Liver (tissue), 8 donors: ENCODE measurements at regions not wholly inside any gene's neighbourhood (a gene's known extent, or its start where the extent isn't known, plus 50 kb on each side); places are given as distances from the start of the nearest gene placed in this dataset.

Source experiments
- DNase-seq: peaks from one replicate; pipeline ENCODE4 v3.0.0-alpha.2; 2017; ENCODE audit warnings: low spot score
- H3K27ac ChIP-seq, 2 donors: one replicate each; pipeline ENCODE4 v1.7.0; 2013; ENCODE audit warnings: inconsistent platforms in 2 of 2, low read length in 2 of 2, control low read depth in 1 of 2, low read depth in 1 of 2, mild to moderate bottlenecking in 1 of 2
- H3K27me3 ChIP-seq, 4 donors: one replicate each; pipeline versions ENCODE4 v1.6.1 to v1.7.0; 2013; ENCODE audit warnings: low read length in 3 of 4, inconsistent platforms in 1 of 4, mild to moderate bottlenecking in 1 of 4, moderate library complexity in 1 of 4; ENCODE audit not compliant: control insufficient read depth in 4 of 4, insufficient read depth in 4 of 4
- H3K36me3 ChIP-seq, 4 donors: one replicate each; pipeline versions ENCODE4 v1.6.1 to v1.7.0; 2013; ENCODE audit warnings: low read length in 3 of 4, mild to moderate bottlenecking in 3 of 4, low read depth in 1 of 4, moderate library complexity in 1 of 4; ENCODE audit not compliant: control insufficient read depth in 4 of 4, insufficient read depth in 3 of 4
- H3K4me1 ChIP-seq, 4 donors: one replicate each; pipeline versions ENCODE4 v1.6.1 to v1.7.0; 2013; ENCODE audit warnings: low read length in 3 of 4, mild to moderate bottlenecking in 3 of 4, moderate library complexity in 1 of 4; ENCODE audit not compliant: control insufficient read depth in 4 of 4, insufficient read depth in 4 of 4
- H3K4me3 ChIP-seq, 3 donors: one replicate each; pipeline versions ENCODE4 v1.6.1 to v1.7.0; 2013; ENCODE audit warnings: low read length in 3 of 3, control low read depth in 1 of 3, low read depth in 1 of 3, mild to moderate bottlenecking in 1 of 3
- H3K9ac ChIP-seq, 2 donors: one replicate each; pipeline ENCODE4 v1.7.0; 2013; ENCODE audit warnings: low read length in 2 of 2, mild to moderate bottlenecking in 2 of 2, moderate library complexity in 2 of 2, control low read depth in 1 of 2, low read depth in 1 of 2
- H3K9me3 ChIP-seq, 4 donors: one replicate each; pipeline versions ENCODE4 v1.6.1 to v1.7.0; 2013; ENCODE audit warnings: low read length in 3 of 4; ENCODE audit not compliant: control insufficient read depth in 4 of 4
- ATF3 ChIP-seq: IDR thresholded peaks from 2 replicates; pipeline ENCODE4 v1.6.1; 2016; ENCODE audit warnings: antibody characterized with exemption
- CTCF ChIP-seq: fragments of 150-350 bp; IDR thresholded peaks from 2 replicates; pipeline ENCODE4 v1.5.1; 2017; ENCODE audit warnings: improper control_type of control experiment, low read depth, low read length; ENCODE audit not compliant: missing input control
- EGR1 ChIP-seq, 2 donors: IDR thresholded peaks; 2 replicates each; pipeline ENCODE4 v1.6.1; 2016 to 2018; ENCODE audit warnings: antibody characterized with exemption in 2 of 2, low read depth in 2 of 2
- FOXA2 ChIP-seq: IDR thresholded peaks from 2 replicates; pipeline ENCODE4 v1.6.1; 2016; ENCODE audit warnings: antibody characterized with exemption
- GABPA ChIP-seq, 2 donors: IDR thresholded peaks in 1 of 2; conservative IDR thresholded peaks in 1 of 2; 2 replicates each; pipeline ENCODE4 v1.6.1; 2016; ENCODE audit warnings: antibody characterized with exemption in 2 of 2, mild to moderate bottlenecking in 1 of 2, moderate library complexity in 1 of 2
- HNF4A ChIP-seq, 2 donors: conservative IDR thresholded peaks; 2 replicates each; pipeline ENCODE4 v1.6.1; 2016; ENCODE audit warnings: antibody characterized with exemption in 2 of 2, mild to moderate bottlenecking in 2 of 2
- HNF4G ChIP-seq: IDR thresholded peaks from 2 replicates; pipeline ENCODE4 v1.6.1; 2016; ENCODE audit warnings: antibody characterized with exemption
- JUND ChIP-seq, 2 donors: IDR thresholded peaks; 2 replicates each; pipeline ENCODE4 v1.6.1; 2016; ENCODE audit warnings: antibody characterized with exemption in 2 of 2
- MAX ChIP-seq: IDR thresholded peaks from 2 replicates; pipeline ENCODE4 v1.6.1; 2016; ENCODE audit warnings: antibody characterized with exemption
- NR2F2 ChIP-seq: IDR thresholded peaks from 2 replicates; pipeline ENCODE4 v1.6.1; 2016; ENCODE audit warnings: antibody characterized with exemption
- RAD21 ChIP-seq, 2 donors: IDR thresholded peaks; 2 replicates each; pipeline ENCODE4 v1.6.1; 2016; ENCODE audit warnings: antibody characterized with exemption in 2 of 2, mild to moderate bottlenecking in 2 of 2
- REST ChIP-seq: IDR thresholded peaks from 2 replicates; pipeline ENCODE4 v1.6.1; 2016; ENCODE audit warnings: antibody characterized with exemption, mild to moderate bottlenecking
- SP1 ChIP-seq: IDR thresholded peaks from 2 replicates; pipeline ENCODE4 v1.6.1; 2018; ENCODE audit warnings: antibody characterized with exemption, mild to moderate bottlenecking
- TAF1 ChIP-seq: conservative IDR thresholded peaks from 2 replicates; pipeline ENCODE4 v1.6.1; 2016; ENCODE audit warnings: antibody characterized with exemption, mild to moderate bottlenecking
- YY1 ChIP-seq: IDR thresholded peaks from 2 replicates; pipeline ENCODE4 v1.6.1; 2016; ENCODE audit warnings: antibody characterized with exemption, mild to moderate bottlenecking
- ZBTB33 ChIP-seq: IDR thresholded peaks from 2 replicates; pipeline ENCODE4 v1.6.1; 2016; ENCODE audit warnings: antibody characterized with exemption
- WGBS: extraction: QIAGEN DNeasy Blood & Tissue Kit; methylation state at CpG from one replicate; pipeline ENCODE4 v1.1.7; 2013; 5-methylcytosine and 5-hydroxymethylcytosine counted together
- donor health status: healthy.
- donor health status: healthy.
- donor health status: healthy.
- donor health status: healthy.
- donor health status: healthy.

GRCh38 chr7:54342458-54342857 lies 199.7 kb upstream of the VSTM2A start:
- Histone ChIP-seq H3K27ac (no peak overlapping the region), H3K27me3 (no peaks in the 10 kb centered on the region), H3K9me3 (no peaks in the 10 kb centered on the region), H3K4me1 (no peaks in the 10 kb centered on the region), H3K4me3 (no peak overlapping the region), H3K9ac (no peak overlapping the region), H3K36me3 (no peaks in the 10 kb centered on the region)
- no peak for TF ChIP-seq HNF4G
- no peak for TF ChIP-seq MAX
- TF ChIP-seq GABPA (IDR thresholded peaks at IDR 0.05 in 1 of 2, conservative IDR thresholded peaks at IDR 0.05 in 1 of 2): no peak
- no peak for TF ChIP-seq HNF4A (conservative IDR thresholded peaks at IDR 0.05)
- TF ChIP-seq SP1: no peak
- no peak for TF ChIP-seq RAD21 (IDR thresholded peaks at IDR 0.05)
- no peak for DNase-seq

GRCh38 chr7:54343511-54343910 lies 198.7 kb upstream of the VSTM2A start:
- H3K36me3 ChIP-seq: no peaks in the 10 kb centered on the region
- DNase-seq: no peak
- 87% methylated on average over 9 of the region's 9 CpGs for WGBS
- no peak overlapping the region for H3K27ac ChIP-seq
- no peaks in the 10 kb centered on the region for H3K27me3 ChIP-seq
- H3K9ac ChIP-seq: no peak overlapping the region
- no peaks in the 10 kb centered on the region for H3K4me1 ChIP-seq
- H3K9me3 ChIP-seq: no peaks in the 10 kb centered on the region
- TF ChIP-seq EGR1 (IDR thresholded peaks at IDR 0.05; ENCODE audit: low read depth in 2 of 2): no peak
- no peak for TF ChIP-seq MAX
- TF ChIP-seq ATF3: no peak
- no peak for TF ChIP-seq FOXA2
- no peak for TF ChIP-seq NR2F2
- TF ChIP-seq SP1: no peak
- no peak for TF ChIP-seq CTCF
- TF ChIP-seq TAF1: no peak
- TF ChIP-seq HNF4G: no peak
- H3K4me3 ChIP-seq: no peak overlapping the region

- Histone ChIP-seq H3K36me3 (no peaks in the 10 kb centered on the region), H3K27ac (no peak overlapping the region), H3K27me3 (no peaks in the 10 kb centered on the region), H3K4me1 (no peaks in the 10 kb centered on the region), H3K9ac (no peak overlapping the region), H3K4me3 (no peak overlapping the region), H3K9me3 (no peaks in the 10 kb centered on the region)
- TF ChIP-seq GABPA (IDR thresholded peaks at IDR 0.05 in 1 of 2, conservative IDR thresholded peaks at IDR 0.05 in 1 of 2) (no peak), JUND (IDR thresholded peaks at IDR 0.05) (no peak), NR2F2 (no peak), RAD21 (IDR thresholded peaks at IDR 0.05) (no peak), ZBTB33 (no peak), ATF3 (no peak), EGR1 (IDR thresholded peaks at IDR 0.05; ENCODE audit: low read depth in 2 of 2) (no peak), TAF1 (no peak), YY1 (no peak), CTCF (no peak), HNF4G (no peak), REST (no peak)
- 12% methylated on average over 1 of the region's 1 CpG for WGBS
- no peak for DNase-seq
Measured at GRCh38 chr7:54345746-54346145, 196.4 kb upstream of the VSTM2A start.
